Activated CD4-positive, CD25-positive, alpha-beta regulatory T cell treated with anti-CD3 and anti-CD28 coated beads, Interleukin-2, amount 50 U/mL, for 16 hours (primary cell): ENCODE measurements at regions not wholly inside any gene's neighbourhood (a gene's known extent, or its start where the extent isn't known, plus 50 kb on each side); places are given as distances from the start of the nearest gene placed in this dataset.

Experiments
- DNase-seq: peaks from one replicate; pipeline ENCODE4 v3.0.0-alpha.2; 2020; ENCODE audit warnings: low read depth, low spot score

GRCh38 chr2:128774320-128775216 is 455.9 kb upstream of the HS6ST1 start:
- DNase-seq: no peak

DNA sequence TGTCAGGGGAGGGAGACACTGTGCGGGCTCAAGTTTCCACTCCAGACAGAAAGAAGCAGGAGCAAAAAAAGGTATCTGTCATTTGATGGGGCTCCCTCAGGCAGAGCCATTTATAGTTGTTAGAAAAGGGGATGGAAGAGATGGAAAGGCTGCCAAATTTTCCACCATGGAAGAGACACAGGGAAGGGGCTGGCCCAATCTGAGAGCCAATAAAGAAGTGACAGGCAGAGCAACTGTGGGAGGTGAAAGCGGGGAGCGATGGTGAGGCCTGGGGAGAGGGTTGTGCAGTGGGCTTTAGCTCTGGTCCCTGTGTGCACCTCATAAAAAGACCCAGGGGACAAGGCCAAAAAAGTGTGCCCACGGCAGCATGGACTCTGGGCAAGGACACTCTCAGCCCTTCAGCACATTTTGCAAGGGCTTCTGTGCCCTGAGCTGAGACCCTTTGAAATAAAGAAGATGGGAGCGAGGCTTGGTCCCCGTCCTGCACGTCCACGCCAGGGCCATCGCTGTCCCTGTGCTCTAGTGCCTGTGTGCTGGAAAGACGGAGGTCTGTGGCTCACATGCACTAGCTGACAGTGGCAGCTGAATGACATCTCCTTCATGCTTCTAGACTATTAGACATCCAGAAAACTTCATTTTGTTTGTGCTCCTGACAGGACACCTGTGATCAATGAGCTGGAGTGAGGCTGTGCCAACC is 456.7 kb upstream of the HS6ST1 start:
- DNase-seq: no peak

DNA sequence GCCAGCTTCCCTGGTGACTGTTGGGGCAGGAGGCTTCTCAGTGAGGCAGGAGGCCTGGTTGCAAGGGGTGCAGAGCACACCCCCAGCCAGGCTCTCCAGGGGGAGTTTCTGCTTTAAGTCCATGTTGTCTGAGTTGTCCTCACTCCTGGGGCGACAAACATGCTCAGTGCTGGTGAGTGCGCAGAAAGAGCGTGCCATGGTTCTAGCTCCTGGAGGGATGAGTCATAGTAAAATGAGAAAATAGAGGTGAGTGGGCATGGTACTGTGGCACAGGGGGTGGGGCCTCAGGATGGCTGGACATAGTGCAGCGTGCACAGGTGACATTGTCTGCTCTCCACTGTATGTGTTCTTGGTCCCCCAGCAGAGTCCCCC is 457.2 kb upstream of the HS6ST1 start:
- no peak for DNase-seq

DNA sequence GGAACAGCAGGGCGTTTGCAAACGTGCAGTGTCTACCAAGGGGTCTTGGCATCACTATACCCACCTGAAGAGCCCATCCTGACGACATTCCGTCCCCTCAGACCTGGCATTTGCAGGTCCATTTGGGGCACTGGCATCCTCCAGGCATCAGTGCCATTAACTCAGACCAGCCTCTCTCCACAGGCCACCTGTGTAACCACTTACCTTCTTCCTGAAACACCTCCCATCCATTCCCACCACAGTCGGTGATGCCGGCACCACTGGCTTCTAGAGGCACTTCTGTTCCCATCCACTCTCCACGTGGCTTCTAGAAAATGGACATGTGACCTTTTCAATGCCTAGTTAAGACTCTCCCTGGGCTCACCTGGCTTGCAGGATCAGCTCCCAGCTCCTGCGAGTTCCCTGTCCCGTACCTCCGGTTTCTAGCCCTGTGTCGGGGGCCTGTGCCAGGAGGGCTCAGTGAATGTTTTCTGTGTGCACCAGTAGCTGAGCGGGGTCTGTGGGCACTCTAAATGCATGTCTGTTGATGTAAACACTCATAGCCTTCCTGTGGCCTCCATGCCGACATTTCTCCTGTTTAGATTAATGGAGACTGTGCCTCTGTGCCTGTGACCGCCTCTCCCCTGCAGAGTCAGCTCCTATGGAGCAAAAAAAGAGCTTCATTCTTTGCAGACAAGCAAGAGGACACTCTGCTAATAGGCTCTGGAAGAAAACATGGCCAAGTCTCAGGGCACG is 458.0 kb upstream of the HS6ST1 start:
- DNase-seq: no peak

GRCh38 chr2:128777196-128778035 is 458.7 kb upstream of the HS6ST1 start:
- DNase-seq: no peak

GRCh38 chr2:128778843-128779242 is 460.2 kb upstream of the HS6ST1 start:
- DNase-seq: no peak

GRCh38 chr2:128779301-128780095 is 460.8 kb upstream of the HS6ST1 start:
- DNase-seq: no peak

DNA sequence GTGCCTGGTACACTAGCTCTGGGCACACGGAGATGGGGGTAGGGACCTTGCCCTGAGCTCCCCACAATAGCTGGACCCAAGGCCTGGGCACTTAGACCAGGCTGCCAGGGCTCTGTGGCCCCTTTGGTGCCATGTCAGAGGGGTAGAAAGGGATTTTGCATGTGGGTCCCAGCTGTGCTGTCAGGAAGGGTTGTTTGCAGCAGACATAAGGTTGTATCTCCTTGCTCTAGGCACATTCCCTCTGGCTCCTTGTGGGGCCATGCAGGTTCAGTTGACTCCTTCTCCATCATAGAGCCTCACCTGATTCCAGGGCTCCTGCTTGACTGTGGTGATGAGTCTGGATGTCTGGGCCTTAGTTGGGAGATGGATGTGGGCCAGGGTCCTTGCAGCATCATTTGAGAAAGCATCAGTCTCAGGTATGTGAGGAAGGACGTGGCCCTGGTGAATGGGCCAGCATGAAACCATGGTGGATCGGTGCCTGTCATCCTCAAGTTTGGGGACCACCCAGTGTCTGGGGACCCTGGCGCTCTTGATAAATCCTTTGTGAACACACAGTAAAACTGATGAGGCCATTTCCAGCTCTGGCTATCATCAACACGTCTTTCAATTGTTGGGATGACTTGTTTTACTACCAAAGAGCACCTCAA is 461.9 kb upstream of the HS6ST1 start:
- no peak for DNase-seq

DNA sequence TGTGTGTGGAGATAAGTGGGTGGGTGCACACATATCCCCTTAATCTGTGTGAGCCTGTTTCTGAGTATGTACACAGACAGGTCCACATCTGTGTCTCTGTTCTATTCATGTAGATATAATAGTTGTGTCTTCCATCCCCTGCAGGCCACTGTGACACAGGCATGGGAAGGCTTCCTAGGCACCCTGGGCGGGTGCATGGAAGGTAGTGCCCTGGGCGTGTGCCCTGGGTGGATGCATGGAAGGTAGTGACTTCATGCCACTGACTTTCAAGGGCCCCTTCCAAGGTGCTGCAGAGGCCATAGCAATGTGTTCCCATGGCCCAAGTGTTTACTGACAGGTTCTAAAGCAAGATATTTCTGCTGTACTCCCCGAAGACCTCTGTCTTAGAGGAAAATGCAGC is 462.5 kb upstream of the HS6ST1 start:
- no peak for DNase-seq

- DNase-seq: no peak
Measured at GRCh38 chr2:128781585-128782385, 463.1 kb upstream of the HS6ST1 start.

DNA sequence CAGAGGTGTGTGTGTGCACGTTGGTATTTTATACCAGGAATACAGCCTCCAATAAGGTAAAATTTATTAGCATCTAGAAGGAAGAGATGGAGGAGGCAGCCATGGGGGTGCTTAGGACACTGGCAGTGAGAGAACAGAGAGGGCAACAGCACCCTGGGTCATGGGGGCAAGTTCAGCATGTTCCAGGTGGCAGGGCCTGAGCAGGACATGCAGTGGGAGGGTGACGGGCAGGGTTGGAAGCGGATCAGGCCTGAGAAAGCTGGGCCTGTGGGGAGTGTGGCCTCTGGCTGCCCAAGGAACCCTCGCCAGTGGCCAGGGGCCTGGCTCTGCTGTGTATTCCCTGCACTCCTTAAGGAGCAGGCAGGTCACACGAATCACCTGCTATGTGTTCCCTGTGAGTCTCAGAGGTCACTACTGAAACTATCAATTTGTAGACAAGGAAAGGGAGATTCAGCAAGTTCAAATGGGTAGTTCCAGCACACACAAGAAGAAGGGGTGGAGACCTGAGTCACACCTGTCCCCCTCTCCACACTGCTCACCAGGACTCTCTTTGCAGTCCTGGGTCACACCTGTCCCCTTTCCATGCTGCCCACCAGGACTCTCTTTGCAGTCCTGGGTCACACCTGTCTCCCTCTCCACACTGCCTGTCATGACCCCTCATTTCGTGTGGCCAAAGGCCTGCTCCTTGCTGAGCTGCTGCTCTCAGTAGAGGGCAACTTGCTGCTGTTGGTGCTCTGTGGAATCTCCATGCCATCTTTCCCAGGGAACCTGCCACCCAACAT is 463.9 kb upstream of the HS6ST1 start:
- DNase-seq: no peak

DNA sequence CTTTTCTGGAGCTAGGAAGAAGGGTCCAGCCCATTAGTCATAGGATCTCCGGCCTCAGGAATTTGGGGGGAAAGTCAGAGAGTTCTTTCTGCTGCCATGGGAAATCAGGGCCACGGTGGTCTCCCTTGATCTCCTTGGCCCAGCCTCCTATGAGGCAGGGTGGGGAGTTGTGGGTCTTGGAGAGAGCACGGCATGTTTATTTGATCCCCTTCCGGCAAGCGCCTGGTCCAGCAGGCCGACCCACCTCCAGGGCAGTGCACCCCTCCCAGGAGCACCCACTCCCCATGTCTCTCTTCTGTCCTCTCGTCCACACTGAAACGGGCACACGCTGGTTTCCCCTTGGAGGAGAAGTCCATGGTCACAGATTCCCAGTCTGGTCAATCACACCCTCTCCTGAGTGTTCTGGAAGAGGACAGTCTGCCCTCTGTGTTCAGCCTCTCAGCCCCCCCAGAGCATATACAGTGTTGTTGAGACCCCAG is 464.6 kb upstream of the HS6ST1 start:
- DNase-seq: no peak

- DNase-seq: no peak
Measured at GRCh38 chr2:128783896-128784295, 465.2 kb upstream of the HS6ST1 start.

DNA sequence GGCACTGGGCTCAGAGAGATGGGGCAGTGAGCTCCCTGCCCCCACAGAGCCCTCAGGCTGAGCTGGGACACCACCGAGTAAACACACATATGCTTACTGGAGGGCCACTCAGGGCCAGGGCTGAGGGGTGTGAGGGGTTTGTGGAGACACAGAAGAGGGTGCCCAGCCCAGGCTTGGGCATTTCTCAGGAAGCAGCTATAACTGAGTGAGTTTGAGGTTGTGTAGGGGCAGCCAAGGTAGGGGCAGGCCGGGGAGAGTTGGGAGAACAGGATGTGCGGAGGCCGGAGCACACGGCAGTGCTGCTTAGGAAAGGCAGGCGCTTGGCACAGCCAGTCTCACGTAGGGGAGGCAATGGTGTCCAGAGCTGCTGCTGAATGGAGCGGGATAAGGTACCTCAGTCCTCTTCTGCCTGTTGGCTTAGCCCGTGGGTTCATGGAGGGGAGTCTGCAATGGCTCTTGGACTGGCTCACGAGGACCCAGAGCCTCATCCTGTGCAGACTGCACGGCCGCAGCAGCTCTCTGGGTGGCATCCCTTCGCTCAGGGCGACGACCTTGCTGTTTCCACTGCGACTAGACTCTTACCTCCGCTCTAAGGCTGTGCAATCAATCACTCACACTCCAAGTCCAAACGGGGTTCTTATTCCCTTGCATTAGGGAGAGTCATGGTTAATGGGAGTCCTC is 466.1 kb upstream of the HS6ST1 start:
- no peak for DNase-seq

DNA sequence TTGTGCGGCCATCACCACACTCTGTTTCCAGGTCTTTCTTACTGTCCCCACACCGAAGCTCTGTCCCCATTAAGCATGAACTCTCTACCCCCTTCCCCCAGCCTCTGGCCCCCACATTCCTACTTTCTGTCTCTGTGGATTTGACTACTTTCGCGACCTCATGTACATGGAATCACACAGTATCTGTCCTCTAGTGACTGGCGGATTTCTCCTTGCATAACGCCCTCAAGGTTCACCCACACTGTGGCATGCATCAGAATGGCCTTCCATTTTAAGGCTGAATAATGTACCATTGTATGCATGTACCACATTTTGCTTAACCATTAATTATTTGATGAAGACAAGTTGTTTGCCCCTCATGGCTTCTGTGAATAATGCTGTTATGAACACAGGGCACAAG is 467.6 kb upstream of the HS6ST1 start:
- no peak for DNase-seq

DNA sequence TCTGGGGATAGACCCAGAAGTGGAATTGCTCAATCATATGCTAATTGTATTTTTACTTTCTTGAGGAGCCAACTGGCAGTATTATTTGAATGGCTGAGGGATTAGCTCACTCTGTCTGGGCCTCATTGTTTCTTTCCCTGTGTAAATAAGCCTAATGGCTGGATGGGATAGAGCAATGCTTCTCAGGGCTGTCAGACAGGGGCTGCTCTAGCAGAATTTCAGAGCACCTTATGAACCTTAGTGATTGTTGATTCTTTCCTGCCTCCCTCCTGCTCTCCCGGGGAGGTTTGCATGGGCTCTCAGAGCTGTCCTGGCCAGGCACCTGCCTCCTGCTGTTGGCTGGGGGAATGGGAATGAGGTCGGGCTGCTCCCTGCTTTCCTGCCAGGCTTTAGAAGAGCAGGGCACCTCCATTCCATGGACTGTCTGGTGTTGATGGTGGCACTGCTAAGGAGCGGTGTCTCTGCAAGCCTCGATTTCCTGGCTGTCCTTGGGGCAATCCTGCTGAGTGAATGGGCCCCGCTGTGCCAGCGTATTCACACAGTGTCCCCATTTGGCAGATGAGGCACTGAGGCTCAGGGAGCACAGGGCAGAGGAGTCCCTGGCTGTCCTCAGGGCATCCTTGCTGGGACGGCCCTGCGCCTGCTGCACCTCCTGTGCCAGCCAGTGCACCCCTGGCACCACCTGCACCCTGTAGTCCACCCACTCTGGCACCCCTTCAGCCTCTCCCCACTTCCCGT is 468.2 kb upstream of the HS6ST1 start:
- DNase-seq: no peak

DNA sequence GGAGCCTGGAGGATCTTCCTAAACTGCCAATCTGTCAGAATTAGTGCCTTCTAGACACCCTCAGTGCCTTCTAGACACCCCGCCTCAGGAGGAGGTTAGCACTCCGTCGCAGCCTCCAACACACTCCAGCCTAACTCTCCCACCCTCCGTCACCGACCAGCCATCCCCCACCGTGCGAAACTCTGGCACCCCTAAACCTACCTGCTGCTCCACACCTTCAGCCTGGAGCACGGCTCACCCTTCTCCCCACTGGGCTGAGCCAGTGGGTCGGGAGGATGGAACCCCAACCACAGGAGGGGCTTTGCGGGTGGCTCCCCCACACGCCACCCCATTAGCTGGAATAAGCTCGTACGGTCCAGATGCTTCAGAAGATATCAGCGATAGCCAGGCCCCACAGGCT is 468.9 kb upstream of the HS6ST1 start:
- DNase-seq: no peak
